NOMO-1 treated with dmso at 0.1 percent for 144 hours (cell line): ENCODE measurements at regions not wholly inside any gene's neighbourhood (a gene's known extent, or its start where the extent isn't known, plus 50 kb on each side); places are given as distances from the start of the nearest gene placed in this dataset.

Source experiments
- DNase-seq: peaks from one replicate; lab custom pipeline; 2025; ENCODE audit not compliant: unreplicated experiment; lab: John Stamatoyannopoulos, UW

GRCh38 chr1:87268111-87268510 lies 60.6 kb upstream of the LMO4 start:
- DNase-seq: no peak

GRCh38 chr1:87269921-87270320 lies 58.8 kb upstream of the LMO4 start:
- no peak for DNase-seq

- no peak for DNase-seq
Observed at GRCh38 chr1:87273291-87273690, 55.4 kb upstream of the LMO4 start.

GRCh38 chr1:87274851-87275250 lies 53.8 kb upstream of the LMO4 start:
- no peak for DNase-seq

GRCh38 chr1:87278825-87279535 lies 49.7 kb upstream of the LMO4 start:
- no peak for DNase-seq
